ENCODE measurements at regions not wholly inside any gene's neighbourhood (a gene's known extent, or its start where the extent isn't known, plus 50 kb on each side); places are given as distances from the start of the nearest gene placed in this dataset.
"Not testable (repeated sequence)": the region's sequence is repeated elsewhere in the genome, so short reads cannot be mapped to it uniquely, and the experiment has no call there.

GRCh38 chrY:19465809-19466208 lies 278.7 kb downstream of the KDM5D start:
- peak in 2 of 35 experiments; percentile 1 to 3 for DNase-seq

GRCh38 chrY:19456855-19457448 lies 287.6 kb downstream of the KDM5D start:
- DNase-seq (no peak), ATAC-seq (replicated peaks in 1 of 4) (no peak)
- H3K4me3 ChIP-seq (ENCODE audit: control insufficient read depth in 1 of 2, extremely low read depth in 1 of 2, low read length in 1 of 2): no peak overlapping the region
- ChIA-PET CTCF (no interaction called here), POLR2A (no interaction called here)
- no peak overlapping the region for H3K27ac ChIP-seq (ENCODE audit: low read length)
- no peaks in the 10 kb centered on the region for H3K36me3 ChIP-seq (ENCODE audit: control insufficient read depth in 2 of 2, extremely low read depth in 1 of 2, insufficient read depth in 1 of 2, low read length in 1 of 2)
- Mint-ChIP-seq H3K27me3 (no peaks in the 10 kb centered on the region), H3K27ac (no peak overlapping the region), H3K36me3 (peaks cover 21% of the 10 kb centered on the region), H3K4me3 (no peak overlapping the region), H3K4me1 (no peaks in the 10 kb centered on the region), H3K9me3 (peaks cover 0 to 5% (median 0%) of the 10 kb centered on the region in 3 donors)
- no peaks in the 10 kb centered on the region for H3K27me3 ChIP-seq (replicated peaks in 1 of 2; ENCODE audit: control insufficient read depth in 2 of 2, extremely low read depth in 1 of 2, insufficient read depth in 2 of 2, low read length in 1 of 2)
- no peaks in the 10 kb centered on the region for H3K4me1 ChIP-seq (ENCODE audit: control insufficient read depth in 1 of 2, extremely low read depth in 1 of 2, insufficient read depth in 2 of 2, low read length in 2 of 2)
- no peaks in the 10 kb centered on the region for H3K9me3 ChIP-seq

More at GRCh38 chrY:19465809-19466208, 278.7 kb downstream of the KDM5D start:
- ChIA-PET POLR2A (no interaction called here), CTCF (no interaction called here)
- Histone ChIP-seq H3K4me1 (ENCODE audit: control insufficient read depth in 1 of 2, extremely low read depth in 1 of 2, insufficient read depth in 2 of 2, low read length in 2 of 2) (peaks cover 0 to 8% of the 10 kb centered on the region in 2 experiments), H3K9me3 (no peaks in the 10 kb centered on the region), H3K4me3 (ENCODE audit: control insufficient read depth in 1 of 2, extremely low read depth in 1 of 2, low read length in 1 of 2) (no peak overlapping the region), H3K27me3 (replicated peaks in 1 of 2; ENCODE audit: control insufficient read depth in 2 of 2, extremely low read depth in 1 of 2, insufficient read depth in 2 of 2, low read length in 1 of 2) (no peaks in the 10 kb centered on the region), H3K27ac (ENCODE audit: low read length) (no peak overlapping the region), H3K36me3 (ENCODE audit: control insufficient read depth in 2 of 2, extremely low read depth in 1 of 2, insufficient read depth in 1 of 2, low read length in 1 of 2) (no peaks in the 10 kb centered on the region)
- Mint-ChIP-seq H3K4me3 (no peak overlapping the region), H3K27ac (peak overlapping the region in 1 of 2 donors; percentile 43), H3K4me1 (peaks cover 0 to 16% (median 0%) of the 10 kb centered on the region in 3 donors), H3K36me3 (peaks cover 12% of the 10 kb centered on the region), H3K9me3 (no peaks in the 10 kb centered on the region), H3K27me3 (no peaks in the 10 kb centered on the region)
- ATAC-seq (replicated peaks in 1 of 4): peak in 1 of 4 experiments; percentile 66

GRCh38 chrY:19433059-19433458 lies 311.5 kb downstream of the KDM5D start:
- H3K27ac ChIP-seq (ENCODE audit: low read length): no peak overlapping the region
- Mint-ChIP-seq H3K27me3 (no peaks in the 10 kb centered on the region), H3K4me3 (no peak overlapping the region), H3K27ac (no peak overlapping the region), H3K4me1 (peaks cover 0 to 10% (median 0%) of the 10 kb centered on the region in 3 donors), H3K36me3 (no peaks in the 10 kb centered on the region), H3K9me3 (no peaks in the 10 kb centered on the region)
- no peaks in the 10 kb centered on the region for H3K9me3 ChIP-seq
- ATAC-seq (replicated peaks in 1 of 4): peak in 1 of 4 experiments; percentile 65
- H3K4me3 ChIP-seq (ENCODE audit: control insufficient read depth in 1 of 2, extremely low read depth in 1 of 2, low read length in 1 of 2): no peak overlapping the region
- peak in 9 of 35 experiments; percentile 2 to 76 (median 16) for DNase-seq
- H3K36me3 ChIP-seq (ENCODE audit: control insufficient read depth in 2 of 2, extremely low read depth in 1 of 2, insufficient read depth in 1 of 2, low read length in 1 of 2): no peaks in the 10 kb centered on the region
- H3K27me3 ChIP-seq (replicated peaks in 1 of 2; ENCODE audit: control insufficient read depth in 2 of 2, extremely low read depth in 1 of 2, insufficient read depth in 2 of 2, low read length in 1 of 2): no peaks in the 10 kb centered on the region
- no CpG with 5 or more reads among the region's 4 CpGs for WGBS (ENCODE audit: insufficient coverage)
- CTCF ChIA-PET: no interaction called here
- POLR2A ChIA-PET: interaction anchor here in 1 of 2 donors (0.6 kb wide), 1 partner anchor 419 kb away, joined by 3 read pairs; no protein-coding TSS in a partner anchor
- peaks cover 0 to 2% of the 10 kb centered on the region in 2 experiments for H3K4me1 ChIP-seq (ENCODE audit: control insufficient read depth in 1 of 2, extremely low read depth in 1 of 2, insufficient read depth in 2 of 2, low read length in 2 of 2)

- ChIA-PET CTCF (no interaction called here), POLR2A (no interaction called here)
- ATAC-seq (replicated peaks in 1 of 4): no peak
Measured at GRCh38 chrY:19427736-19428518, 316.6 kb downstream of the KDM5D start.

GRCh38 chrY:19427191-19427590 lies 317.3 kb downstream of the KDM5D start:
- H3K4me1 Mint-ChIP-seq; DNase-seq; H3K9me3 ChIP-seq; H3K27me3 ChIP-seq (replicated peaks in 1 of 2; ENCODE audit: control insufficient read depth in 2 of 2, extremely low read depth in 1 of 2, insufficient read depth in 2 of 2, low read length in 1 of 2); H3K27me3 Mint-ChIP-seq; ATAC-seq (replicated peaks in 1 of 4); H3K4me3 Mint-ChIP-seq; CTCF ChIA-PET; H3K36me3 ChIP-seq (ENCODE audit: control insufficient read depth in 2 of 2, extremely low read depth in 1 of 2, insufficient read depth in 1 of 2, low read length in 1 of 2); H3K27ac ChIP-seq (ENCODE audit: low read length); H3K4me3 ChIP-seq (ENCODE audit: control insufficient read depth in 1 of 2, extremely low read depth in 1 of 2, low read length in 1 of 2); H3K27ac Mint-ChIP-seq; H3K9me3 Mint-ChIP-seq; H3K4me1 ChIP-seq (ENCODE audit: control insufficient read depth in 1 of 2, extremely low read depth in 1 of 2, insufficient read depth in 2 of 2, low read length in 2 of 2); POLR2A ChIA-PET; H3K36me3 Mint-ChIP-seq: not testable (repeated sequence)
- WGBS (ENCODE audit: insufficient coverage): no CpG with 5 or more reads among the region's 5 CpGs

More at GRCh38 chrY:19427736-19428518, 316.6 kb downstream of the KDM5D start:
- Histone ChIP-seq H3K27me3 (replicated peaks in 1 of 2; ENCODE audit: control insufficient read depth in 2 of 2, extremely low read depth in 1 of 2, insufficient read depth in 2 of 2, low read length in 1 of 2) (no peaks in the 10 kb centered on the region), H3K9me3 (no peaks in the 10 kb centered on the region), H3K4me1 (ENCODE audit: control insufficient read depth in 1 of 2, extremely low read depth in 1 of 2, insufficient read depth in 2 of 2, low read length in 2 of 2) (no peaks in the 10 kb centered on the region), H3K27ac (ENCODE audit: low read length) (no peak overlapping the region), H3K36me3 (ENCODE audit: control insufficient read depth in 2 of 2, extremely low read depth in 1 of 2, insufficient read depth in 1 of 2, low read length in 1 of 2) (no peaks in the 10 kb centered on the region), H3K4me3 (ENCODE audit: control insufficient read depth in 1 of 2, extremely low read depth in 1 of 2, low read length in 1 of 2) (no peak overlapping the region)
- Mint-ChIP-seq H3K4me1 (peaks cover 0 to 2% (median 0%) of the 10 kb centered on the region in 3 donors), H3K27me3 (peaks cover 0 to 1% of the 10 kb centered on the region in 2 donors), H3K27ac (no peak overlapping the region), H3K36me3 (no peaks in the 10 kb centered on the region), H3K4me3 (no peak overlapping the region), H3K9me3 (no peaks in the 10 kb centered on the region)
- no peak for DNase-seq

GRCh38 chrY:19410980-19411766 lies 333.4 kb downstream of the KDM5D start:
- no peaks in the 10 kb centered on the region for H3K9me3 ChIP-seq
- H3K36me3 Mint-ChIP-seq: no peaks in the 10 kb centered on the region
- peaks cover 0 to 10% (median 0%) of the 10 kb centered on the region in 3 donors for H3K4me1 Mint-ChIP-seq
- H3K9me3 Mint-ChIP-seq: no peaks in the 10 kb centered on the region
- POLR2A ChIA-PET: no interaction called here
- H3K4me3 ChIP-seq (ENCODE audit: control insufficient read depth in 1 of 2, extremely low read depth in 1 of 2, low read length in 1 of 2): no peak overlapping the region
- ATAC-seq (replicated peaks in 1 of 4): no peak
- H3K27ac Mint-ChIP-seq: no peak overlapping the region
- no peaks in the 10 kb centered on the region for H3K27me3 ChIP-seq (replicated peaks in 1 of 2; ENCODE audit: control insufficient read depth in 2 of 2, extremely low read depth in 1 of 2, insufficient read depth in 2 of 2, low read length in 1 of 2)
- H3K27me3 Mint-ChIP-seq: no peaks in the 10 kb centered on the region
- CTCF ChIA-PET: no interaction called here
- no CpG with 5 or more reads among the region's 3 CpGs for WGBS (ENCODE audit: insufficient coverage)
- H3K4me3 Mint-ChIP-seq: no peak overlapping the region
- peaks cover 0 to 7% of the 10 kb centered on the region in 2 experiments for H3K4me1 ChIP-seq (ENCODE audit: control insufficient read depth in 1 of 2, extremely low read depth in 1 of 2, insufficient read depth in 2 of 2, low read length in 2 of 2)
- no peaks in the 10 kb centered on the region for H3K36me3 ChIP-seq (ENCODE audit: control insufficient read depth in 2 of 2, extremely low read depth in 1 of 2, insufficient read depth in 1 of 2, low read length in 1 of 2)
- no peak overlapping the region for H3K27ac ChIP-seq (ENCODE audit: low read length)
- no peak for DNase-seq

Measured in T-cell (primary cell).